Mesenchymal stem cell (in vitro differentiated cells and primary cell): ENCODE measurements at regions not wholly inside any gene's neighbourhood (a gene's known extent, or its start where the extent isn't known, plus 50 kb on each side); places are given as distances from the start of the nearest gene placed in this dataset.
A peak's percentile ranks its signal among the peaks of the same experiment; 100 is the strongest.

Experiments used
- DNase-seq: peaks from one replicate; pipeline ENCODE4 v3.0.0-alpha.2; 2013
- H2AFZ ChIP-seq: one replicate; pipeline ENCODE4 v1.6.1; 2013; ENCODE audit warnings: low read depth, mild to moderate bottlenecking, control low read depth, inconsistent platforms, low read length, moderate library complexity
- H2AK5ac ChIP-seq: 2 replicates; pipeline ENCODE4 v1.6.1; 2013; ENCODE audit warnings: low read length, moderate library complexity, mild to moderate bottlenecking, inconsistent platforms; ENCODE audit not compliant: severe bottlenecking
- H2BK120ac ChIP-seq: one replicate; pipeline ENCODE4 v1.6.1; 2013; ENCODE audit warnings: low read depth, mild to moderate bottlenecking, inconsistent platforms, low read length, moderate library complexity
- H2BK12ac ChIP-seq, 2 experiments: one replicate each; pipeline ENCODE4 v1.6.1; 2013; ENCODE audit warnings: inconsistent platforms in 2 of 2, low read length in 2 of 2, mild to moderate bottlenecking in 2 of 2, moderate library complexity in 2 of 2, control low read depth in 1 of 2
- H2BK15ac ChIP-seq: one replicate; pipeline ENCODE4 v1.6.1; 2013; ENCODE audit warnings: mild to moderate bottlenecking, low read depth, inconsistent platforms; ENCODE audit not compliant: poor library complexity, severe bottlenecking
- H2BK5ac ChIP-seq: 2 replicates; pipeline ENCODE4 v1.6.1; 2013; ENCODE audit warnings: low read depth, mild to moderate bottlenecking, low read length, control low read depth, inconsistent platforms; ENCODE audit not compliant: poor library complexity, severe bottlenecking
- H3K14ac ChIP-seq, 2 experiments: one replicate each; pipeline ENCODE4 v1.6.1; 2013; ENCODE audit warnings: inconsistent platforms in 2 of 2, low read length in 2 of 2, control low read depth in 1 of 2, mild to moderate bottlenecking in 1 of 2, moderate library complexity in 1 of 2
- H3K18ac ChIP-seq, 2 experiments: one replicate each; pipeline ENCODE4 v1.6.1; 2013; ENCODE audit warnings: inconsistent platforms in 2 of 2, low read length in 2 of 2, control low read depth in 1 of 2, low read depth in 1 of 2, mild to moderate bottlenecking in 1 of 2
- H3K23ac ChIP-seq, 2 experiments: one replicate each; pipeline ENCODE4 v1.6.1; 2013; ENCODE audit warnings: inconsistent platforms in 2 of 2, low read length in 2 of 2, mild to moderate bottlenecking in 2 of 2, moderate library complexity in 2 of 2, control low read depth in 1 of 2
- H3K27ac ChIP-seq: 2 replicates; pipeline ENCODE4 v1.5.1; 2013; ENCODE audit warnings: mild to moderate bottlenecking, moderate library complexity, low read length, control low read depth, inconsistent platforms; ENCODE audit not compliant: poor library complexity, severe bottlenecking
- H3K27me3 ChIP-seq, 2 experiments: 2 replicates each; pipeline versions ENCODE4 v1.6.1 to v1.7.0; 2013; ENCODE audit warnings: low read length in 2 of 2, mild to moderate bottlenecking in 2 of 2, moderate library complexity in 2 of 2, control low read depth in 1 of 2, inconsistent platforms in 1 of 2; ENCODE audit not compliant: control insufficient read depth in 1 of 2, insufficient read depth in 1 of 2
- H3K36me3 ChIP-seq, 2 experiments: 2 replicates each; pipeline versions ENCODE4 v1.6.1 to v1.7.0; 2013; ENCODE audit warnings: low read length in 2 of 2, control low read depth in 1 of 2, inconsistent platforms in 1 of 2, low read depth in 1 of 2, mild to moderate bottlenecking in 1 of 2; ENCODE audit not compliant: insufficient read depth in 2 of 2, control insufficient read depth in 1 of 2
- H3K4ac ChIP-seq, 2 experiments: one replicate each; pipeline ENCODE4 v1.6.1; 2013; ENCODE audit warnings: inconsistent platforms in 2 of 2, low read length in 2 of 2, mild to moderate bottlenecking in 2 of 2, moderate library complexity in 2 of 2, control low read depth in 1 of 2, low read depth in 1 of 2
- H3K4me1 ChIP-seq: 2 replicates; pipeline ENCODE4 v1.6.1; 2013; ENCODE audit warnings: low read depth, low read length, control low read depth; ENCODE audit not compliant: control insufficient read depth, insufficient read depth
- H3K4me2 ChIP-seq: 2 replicates; pipeline ENCODE4 v1.6.1; 2013; ENCODE audit warnings: low read length, mild to moderate bottlenecking, inconsistent platforms; ENCODE audit not compliant: poor library complexity, severe bottlenecking
- H3K4me3 ChIP-seq, 2 experiments: 2 replicates each; pipeline versions ENCODE4 v1.5.1 to v1.7.0; 2013; ENCODE audit warnings: low read length in 2 of 2, mild to moderate bottlenecking in 2 of 2, control low read depth in 1 of 2, low read depth in 1 of 2; ENCODE audit not compliant: insufficient read depth in 1 of 2
- H3K79me1 ChIP-seq: replicated peaks from 2 replicates; pipeline ENCODE4 v1.6.1; 2013; ENCODE audit warnings: mild to moderate bottlenecking, control low read depth, low read length, inconsistent platforms; ENCODE audit not compliant: poor library complexity, severe bottlenecking
- H3K9ac ChIP-seq: 2 replicates; pipeline ENCODE4 v1.7.0; 2013; ENCODE audit warnings: mild to moderate bottlenecking, low read length, moderate library complexity
- H3K9me3 ChIP-seq: 2 replicates; pipeline ENCODE4 v1.7.0; 2013; ENCODE audit warnings: mild to moderate bottlenecking, low read length; ENCODE audit not compliant: control insufficient read depth
- H4K8ac ChIP-seq: one replicate; pipeline ENCODE4 v1.6.1; 2013; ENCODE audit warnings: inconsistent platforms, mild to moderate bottlenecking, low read length, moderate library complexity
- H4K91ac ChIP-seq: one replicate; pipeline ENCODE4 v1.6.1; 2013; ENCODE audit warnings: mild to moderate bottlenecking, low read length, inconsistent platforms
- WGBS: methylation state at CpG from one replicate; pipeline ENCODE4 v1.1.7; 2013; ENCODE audit warnings: mixed read lengths; 5-methylcytosine and 5-hydroxymethylcytosine counted together

DNA sequence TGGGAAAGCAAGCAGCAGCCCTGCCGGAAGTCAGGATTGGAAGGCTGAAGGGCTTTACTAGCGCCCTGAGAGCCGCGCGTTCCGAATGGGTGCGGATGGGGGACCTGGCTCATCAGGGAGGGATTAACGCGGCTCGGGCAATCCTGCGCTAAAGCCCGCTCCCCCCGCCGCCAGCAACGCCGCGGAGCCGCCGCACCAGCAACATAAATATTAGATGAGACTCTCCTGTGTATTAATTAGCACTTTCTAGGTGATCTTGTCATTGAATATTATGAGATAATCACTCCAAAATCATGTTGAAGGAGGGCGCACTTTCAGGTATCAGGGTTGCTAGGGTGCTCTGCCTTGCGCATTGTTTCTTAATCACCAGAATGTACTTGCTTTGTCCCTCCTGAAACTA is 357.2 kb upstream of the FAM241A start:
- no peak overlapping the region for H2BK120ac ChIP-seq
- WGBS: 30% methylated on average over 9 of the region's 21 CpGs
- H3K27ac ChIP-seq: no peak overlapping the region
- H3K9me3 ChIP-seq: no peaks in the 10 kb centered on the region
- H4K8ac ChIP-seq: no peak overlapping the region
- H3K36me3 ChIP-seq: no peaks in the 10 kb centered on the region
- peak overlapping the region in 1 of 2 experiments; percentile 5 for H3K18ac ChIP-seq
- H3K4me2 ChIP-seq: peak overlapping the region; percentile 71
- no peak overlapping the region for H2AK5ac ChIP-seq
- no peak for DNase-seq
- H3K79me1 ChIP-seq: no peaks in the 10 kb centered on the region
- no peak overlapping the region for H3K9ac ChIP-seq
- no peak overlapping the region for H2BK15ac ChIP-seq
- no peak overlapping the region for H3K23ac ChIP-seq
- H3K27me3 ChIP-seq: peaks cover 0 to 4% of the 10 kb centered on the region in 2 experiments
- peaks cover 3% of the 10 kb centered on the region for H3K4me1 ChIP-seq
- no peak overlapping the region for H2AFZ ChIP-seq
- H2BK12ac ChIP-seq: no peak overlapping the region
- H3K4me3 ChIP-seq: peak overlapping the region; percentile 24 to 46
- no peak overlapping the region for H4K91ac ChIP-seq
- H2BK5ac ChIP-seq: no peak overlapping the region
- H3K4ac ChIP-seq: no peak overlapping the region
- H3K14ac ChIP-seq: no peak overlapping the region

DNA sequence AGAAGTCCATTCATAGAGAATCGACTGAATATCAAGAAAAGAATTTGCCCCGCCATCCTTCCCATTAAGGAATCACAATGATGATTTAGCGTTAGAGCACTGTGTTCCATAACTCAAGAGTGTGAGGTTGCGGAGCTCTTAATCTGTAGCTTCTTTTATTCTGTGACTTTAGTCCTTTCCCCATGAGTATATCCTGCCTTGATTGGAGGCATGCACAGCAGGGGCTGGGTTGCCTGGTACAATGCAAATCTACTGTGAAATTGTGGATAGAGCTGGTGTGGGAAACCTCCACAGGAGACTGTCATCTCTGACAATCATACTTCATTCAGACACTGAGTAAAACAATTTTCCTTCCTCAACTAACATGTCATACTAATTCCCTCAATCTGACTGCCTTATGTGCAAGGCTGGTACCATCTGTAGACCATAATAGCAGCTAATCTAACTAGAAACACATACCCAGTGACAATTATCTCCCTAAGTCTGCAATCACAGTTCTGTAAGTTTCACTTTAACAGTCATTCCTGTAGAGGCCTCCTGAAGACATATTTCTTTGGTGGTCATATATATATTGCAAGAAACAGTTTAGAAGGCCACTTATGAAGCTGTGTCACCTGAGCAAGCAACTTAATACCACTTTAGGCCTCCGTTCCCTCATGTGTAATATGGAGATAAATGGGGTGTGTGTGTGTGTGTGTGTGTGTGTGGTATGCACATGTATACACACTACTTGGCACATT is 355.2 kb upstream of the FAM241A start:
- Histone ChIP-seq H2AK5ac (no peak overlapping the region), H3K79me1 (no peaks in the 10 kb centered on the region), H3K9ac (no peak overlapping the region), H3K4me3 (no peak overlapping the region), H3K18ac (no peak overlapping the region), H3K14ac (no peak overlapping the region), H3K36me3 (no peaks in the 10 kb centered on the region), H3K9me3 (no peaks in the 10 kb centered on the region), H3K27me3 (peaks cover 0 to 4% of the 10 kb centered on the region in 2 experiments), H4K91ac (no peak overlapping the region), H3K27ac (no peak overlapping the region), H3K4me1 (peaks cover 3% of the 10 kb centered on the region), H2BK5ac (no peak overlapping the region), H4K8ac (no peak overlapping the region), H3K4ac (no peak overlapping the region), H2BK15ac (no peak overlapping the region), H2BK120ac (no peak overlapping the region), H3K23ac (no peak overlapping the region), H3K4me2 (no peak overlapping the region), H2BK12ac (no peak overlapping the region), H2AFZ (no peak overlapping the region)
- DNase-seq: no peak
- 100% methylated on average over 4 of the region's 5 CpGs for WGBS

GRCh38 chr4:111792632-111793031 is 352.6 kb upstream of the FAM241A start:
- Histone ChIP-seq H3K4me3 (no peak overlapping the region), H2BK120ac (no peak overlapping the region), H3K9me3 (no peaks in the 10 kb centered on the region), H4K91ac (no peak overlapping the region), H3K23ac (no peak overlapping the region), H3K14ac (no peak overlapping the region), H2BK5ac (no peak overlapping the region), H2AK5ac (no peak overlapping the region), H3K9ac (no peak overlapping the region), H4K8ac (no peak overlapping the region), H2BK15ac (no peak overlapping the region), H3K4me1 (peaks cover 3% of the 10 kb centered on the region), H3K4ac (no peak overlapping the region), H2BK12ac (no peak overlapping the region), H3K27ac (no peak overlapping the region), H3K18ac (no peak overlapping the region), H2AFZ (no peak overlapping the region), H3K27me3 (peaks cover 0 to 4% of the 10 kb centered on the region in 2 experiments), H3K79me1 (no peaks in the 10 kb centered on the region), H3K4me2 (no peak overlapping the region), H3K36me3 (no peaks in the 10 kb centered on the region)
- WGBS: 0% methylated on average over 1 of the region's 1 CpG
- DNase-seq: no peak

- Histone ChIP-seq H2AK5ac (no peak overlapping the region), H3K4me1 (no peaks in the 10 kb centered on the region), H3K27me3 (peaks cover 0 to 4% of the 10 kb centered on the region in 2 experiments), H4K91ac (no peak overlapping the region), H3K18ac (no peak overlapping the region), H3K27ac (no peak overlapping the region), H2BK5ac (no peak overlapping the region), H2BK15ac (no peak overlapping the region), H4K8ac (no peak overlapping the region), H2AFZ (no peak overlapping the region), H3K9ac (no peak overlapping the region), H3K23ac (no peak overlapping the region), H2BK120ac (no peak overlapping the region), H2BK12ac (no peak overlapping the region), H3K79me1 (no peaks in the 10 kb centered on the region), H3K4me3 (no peak overlapping the region), H3K4ac (no peak overlapping the region), H3K9me3 (no peaks in the 10 kb centered on the region), H3K4me2 (no peak overlapping the region), H3K14ac (no peak overlapping the region), H3K36me3 (no peaks in the 10 kb centered on the region)
- DNase-seq: no peak
- WGBS: no CpG with 5 or more reads among the region's 2 CpGs
Observed at GRCh38 chr4:111793433-111794091, 351.7 kb upstream of the FAM241A start.
